HFFc6 (cell line): ENCODE measurements at regions not wholly inside any gene's neighbourhood (a gene's known extent, or its start where the extent isn't known, plus 50 kb on each side); places are given as distances from the start of the nearest gene placed in this dataset.

ENCODE experiments used
- DNase-seq: peaks from one replicate; pipeline ENCODE4 v3.0.0-alpha.2; 2018
- H3K27ac Mint-ChIP-seq: 2 replicates; pipeline ENCODE4 v1.8.0; 2020; ENCODE audit warnings: mild to moderate bottlenecking, mixed read lengths
- H3K27me3 Mint-ChIP-seq: 2 replicates; pipeline ENCODE4 v1.8.0; 2021; ENCODE audit warnings: mild to moderate bottlenecking, moderate library complexity, mixed read lengths; ENCODE audit not compliant: insufficient read depth
- H3K36me3 Mint-ChIP-seq: 2 replicates; pipeline ENCODE4 v1.8.0; 2021; ENCODE audit warnings: low read depth, mixed read lengths
- H3K4me1 Mint-ChIP-seq: 2 replicates; pipeline ENCODE4 v1.8.0; 2020; ENCODE audit warnings: low read depth, mixed read lengths
- H3K4me3 Mint-ChIP-seq: 2 replicates; pipeline ENCODE4 v1.8.0; 2020; ENCODE audit warnings: mild to moderate bottlenecking, moderate library complexity, mixed read lengths
- H3K9me3 Mint-ChIP-seq: 2 replicates; pipeline ENCODE4 v1.8.0; 2020; ENCODE audit warnings: mild to moderate bottlenecking, mixed read lengths
- CTCF ChIP-seq: fragments of 200-600 bp; sonication (generic); IDR thresholded peaks from 2 replicates; pipeline ENCODE4 v1.5.0; 2021; ENCODE audit warnings: antibody characterized with exemption, mild to moderate bottlenecking

DNA sequence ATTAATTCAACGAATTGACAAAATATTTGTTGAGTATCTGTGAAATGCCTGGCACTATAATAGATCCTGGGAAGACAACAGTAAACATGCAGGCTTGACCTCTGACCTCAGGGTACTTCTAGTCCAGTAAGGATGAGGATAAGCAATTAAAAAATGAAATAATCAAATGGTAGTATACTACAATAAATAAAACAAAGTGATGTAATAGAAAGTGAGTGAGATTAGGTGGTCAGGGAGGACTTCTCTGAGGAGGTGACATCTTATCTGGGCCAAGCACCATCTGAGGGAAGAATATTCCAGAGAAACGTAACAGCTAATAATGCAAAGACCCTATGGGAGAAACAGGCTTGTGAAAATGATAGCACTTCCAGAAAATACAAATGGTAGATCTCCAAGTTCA, 50.1 kb upstream of the RHOBTB1 start:
- H3K27ac Mint-ChIP-seq = no peak overlapping the region
- no peaks in the 10 kb centered on the region for H3K36me3 Mint-ChIP-seq
- no peak for TF ChIP-seq CTCF
- no peak for DNase-seq
- peaks cover 8% of the 10 kb centered on the region for H3K27me3 Mint-ChIP-seq
- peaks cover 30% of the 10 kb centered on the region for H3K4me1 Mint-ChIP-seq
- no peak overlapping the region for H3K4me3 Mint-ChIP-seq
- H3K9me3 Mint-ChIP-seq = no peaks in the 10 kb centered on the region
